T-cell (primary cell): ENCODE measurements at regions not wholly inside any gene's neighbourhood (a gene's known extent, or its start where the extent isn't known, plus 50 kb on each side); places are given as distances from the start of the nearest gene placed in this dataset.

Source experiments
- ATAC-seq, 4 experiments: fragments of 200-7000 bp in 3 of 4; fragments of 150-1000 bp in 1 of 4; cut with Tn5 transposase; replicated peaks in 1 of 4; 1 replicate in 3 of 4; 2 replicates in 1 of 4; pipeline ENCODE4 v1.10.0; 2021; ENCODE audit warnings: moderate library complexity in 3 of 4, mild to moderate bottlenecking in 2 of 4, moderate number of reproducible peaks in 1 of 4
- CTCF ChIA-PET, 2 donors: fragments of 300-600 bp; sonication (Branson Sonifier 250); formaldehyde crosslinking; loops; one replicate each; lab custom pipeline; 2022; ENCODE audit warnings: antibody characterized with exemption in 2 of 2; lab: Charles Lee
- POLR2A ChIA-PET, 2 donors: fragments of 300-600 bp; sonication (Branson Sonifier 250); formaldehyde crosslinking; loops; one replicate each; lab custom pipeline; 2022; ENCODE audit warnings: antibody characterized with exemption in 2 of 2; lab: Charles Lee
- DNase-seq, 35 experiments: peaks; one replicate each; pipeline versions ENCODE4 v3.0.0 to v3.0.0-alpha.2; 2013 to 2023
- H3K27ac ChIP-seq: one replicate; pipeline ENCODE4 v1.5.1; 2013; ENCODE audit warnings: low read length
- H3K27me3 ChIP-seq, 2 experiments: replicated peaks in 1 of 2; 1 replicate in 1 of 2; 2 replicates in 1 of 2; pipeline versions ENCODE4 v1.6.1 to v1.7.0; 2013; ENCODE audit warnings: low read length in 1 of 2, mixed read lengths in 1 of 2; ENCODE audit not compliant: control insufficient read depth in 2 of 2, insufficient read depth in 2 of 2; ENCODE audit errors: extremely low read depth in 1 of 2
- H3K36me3 ChIP-seq, 2 donors: 1 replicate in 1 of 2; 2 replicates in 1 of 2; pipeline versions ENCODE4 v1.6.1 to v1.7.0; 2013; ENCODE audit warnings: low read length in 1 of 2; ENCODE audit not compliant: control insufficient read depth in 2 of 2, insufficient read depth in 1 of 2; ENCODE audit errors: extremely low read depth in 1 of 2
- H3K4me1 ChIP-seq, 2 experiments: 1 replicate in 1 of 2; 2 replicates in 1 of 2; pipeline versions ENCODE4 v1.6.1 to v1.7.0; 2013; ENCODE audit warnings: low read length in 2 of 2, mixed read lengths in 1 of 2; ENCODE audit not compliant: insufficient read depth in 2 of 2, control insufficient read depth in 1 of 2; ENCODE audit errors: extremely low read depth in 1 of 2
- H3K4me3 ChIP-seq, 2 donors: 1 replicate in 1 of 2; 2 replicates in 1 of 2; pipeline versions ENCODE4 v1.5.1 to v1.7.0; 2013; ENCODE audit warnings: mild to moderate bottlenecking in 2 of 2, low read length in 1 of 2, moderate library complexity in 1 of 2; ENCODE audit not compliant: control insufficient read depth in 1 of 2; ENCODE audit errors: extremely low read depth in 1 of 2
- H3K9me3 ChIP-seq: 2 replicates; pipeline ENCODE4 v1.7.0; 2013
- H3K27ac Mint-ChIP-seq, 2 donors: one replicate each; pipeline ENCODE4 v1.8.0; 2020 to 2021; ENCODE audit warnings: mild to moderate bottlenecking in 2 of 2, mixed read lengths in 2 of 2
- H3K27me3 Mint-ChIP-seq, 2 donors: one replicate each; pipeline ENCODE4 v1.8.0; 2021 to 2022; ENCODE audit warnings: mixed read lengths in 2 of 2
- H3K36me3 Mint-ChIP-seq: one replicate; pipeline ENCODE4 v1.8.0; 2021; ENCODE audit warnings: mixed read lengths
- H3K4me1 Mint-ChIP-seq, 3 donors: one replicate each; pipeline ENCODE4 v1.8.0; 2020 to 2022; ENCODE audit warnings: mixed read lengths in 3 of 3, mild to moderate bottlenecking in 1 of 3
- H3K4me3 Mint-ChIP-seq, 3 donors: one replicate each; pipeline ENCODE4 v1.8.0; 2020 to 2022; ENCODE audit warnings: mild to moderate bottlenecking in 3 of 3, mixed read lengths in 3 of 3, moderate library complexity in 3 of 3
- H3K9me3 Mint-ChIP-seq, 3 donors: one replicate each; pipeline ENCODE4 v1.8.0; 2020 to 2022; ENCODE audit warnings: mixed read lengths in 3 of 3
- WGBS: methylation state at CpG from one replicate; pipeline ENCODE4 v1.1.5; 2013; ENCODE audit warnings: missing lambda C conversion rate; ENCODE audit not compliant: insufficient coverage; 5-methylcytosine and 5-hydroxymethylcytosine counted together

DNA sequence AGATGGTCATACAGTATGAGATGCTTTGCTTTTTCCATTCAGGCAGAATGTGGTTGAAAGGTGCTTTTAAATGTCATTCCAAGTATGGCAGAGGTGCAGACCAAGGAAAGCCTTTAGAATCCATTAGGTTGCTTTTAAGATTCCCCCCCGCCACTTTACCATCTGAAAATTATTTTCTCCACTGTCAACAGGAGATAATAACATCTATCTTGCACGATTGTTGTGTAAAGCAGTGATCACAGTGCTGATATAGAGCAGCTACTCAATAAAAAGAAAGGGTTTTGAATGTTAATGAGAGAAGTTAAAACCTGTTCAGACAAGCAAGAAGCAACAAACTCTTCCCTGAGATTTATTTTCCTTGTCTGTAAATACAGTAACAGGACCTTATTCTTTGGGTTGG lies 372.5 kb upstream of the GCFC2 start:
- H3K27ac ChIP-seq, result no peak overlapping the region
- Mint-ChIP-seq H3K9me3 (peaks cover 7 to 20% (median 13%) of the 10 kb centered on the region in 3 donors), H3K27me3 (no peaks in the 10 kb centered on the region), H3K4me1 (no peaks in the 10 kb centered on the region), H3K4me3 (no peak overlapping the region), H3K27ac (no peak overlapping the region), H3K36me3 (no peaks in the 10 kb centered on the region)
- ChIA-PET POLR2A (no interaction called here), CTCF (no interaction called here)
- H3K4me3 ChIP-seq, result no peak overlapping the region
- H3K36me3 ChIP-seq, result no peaks in the 10 kb centered on the region
- no CpG with 5 or more reads among the region's 2 CpGs for WGBS
- DNase-seq, result no peak
- H3K27me3 ChIP-seq, result no peaks in the 10 kb centered on the region
- ATAC-seq, result no peak
- no peaks in the 10 kb centered on the region for H3K9me3 ChIP-seq
- H3K4me1 ChIP-seq, result no peaks in the 10 kb centered on the region

DNA sequence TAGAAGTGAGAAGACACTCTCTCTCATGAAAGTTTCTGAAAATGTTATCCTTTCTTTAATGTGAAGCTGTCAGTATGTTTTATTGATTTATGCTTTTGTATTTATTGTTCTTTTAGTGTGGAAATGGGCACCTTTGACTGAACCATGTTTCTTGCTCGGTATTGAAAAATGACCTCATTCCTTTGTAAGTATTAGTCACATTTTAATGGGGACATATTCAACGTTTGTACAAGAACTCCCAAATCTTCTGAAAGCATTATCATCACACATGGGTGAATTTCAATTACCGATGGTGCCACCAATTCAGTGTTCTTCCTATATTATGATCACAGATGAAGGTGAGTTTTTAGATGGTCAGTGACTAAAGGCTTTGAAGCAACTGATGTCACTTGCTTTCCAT lies 371.8 kb upstream of the GCFC2 start:
- no peaks in the 10 kb centered on the region for H3K27me3 Mint-ChIP-seq
- Histone ChIP-seq H3K4me3 (no peak overlapping the region), H3K27me3 (no peaks in the 10 kb centered on the region), H3K4me1 (no peaks in the 10 kb centered on the region), H3K27ac (no peak overlapping the region), H3K36me3 (no peaks in the 10 kb centered on the region), H3K9me3 (no peaks in the 10 kb centered on the region)
- ATAC-seq (no peak), DNase-seq (no peak)
- no peaks in the 10 kb centered on the region for H3K4me1 Mint-ChIP-seq
- no peak overlapping the region for H3K27ac Mint-ChIP-seq
- H3K9me3 Mint-ChIP-seq, result peaks cover 7 to 16% (median 9%) of the 10 kb centered on the region in 3 donors
- POLR2A ChIA-PET, result no interaction called here
- no peaks in the 10 kb centered on the region for H3K36me3 Mint-ChIP-seq
- WGBS, result 60% methylated on average over 1 of the region's 3 CpGs
- H3K4me3 Mint-ChIP-seq, result no peak overlapping the region
- CTCF ChIA-PET, result no interaction called here

DNA sequence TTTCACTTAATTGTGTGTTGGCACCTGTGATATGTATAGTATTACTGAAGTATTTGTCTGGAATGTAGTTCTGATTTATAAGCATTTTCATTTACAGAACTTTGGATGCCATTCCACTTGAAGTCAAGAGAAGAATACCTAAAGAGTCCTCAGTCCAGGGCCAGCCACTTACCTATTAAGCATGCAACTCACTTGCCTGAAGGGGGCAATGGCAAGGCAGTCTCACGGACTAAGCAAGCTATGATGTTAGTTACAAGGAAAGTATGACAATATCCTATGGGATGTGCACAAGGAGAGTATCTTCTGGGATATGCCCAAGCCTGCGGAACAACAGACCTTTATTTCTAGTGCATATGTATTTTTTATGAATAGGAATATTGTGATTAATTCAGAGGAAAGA lies 369.4 kb upstream of the GCFC2 start:
- no peak for DNase-seq
- ChIA-PET CTCF (no interaction called here), POLR2A (no interaction called here)
- Mint-ChIP-seq H3K36me3 (no peaks in the 10 kb centered on the region), H3K27me3 (no peaks in the 10 kb centered on the region), H3K4me1 (no peaks in the 10 kb centered on the region), H3K4me3 (no peak overlapping the region), H3K27ac (no peak overlapping the region), H3K9me3 (peaks cover 7 to 13% (median 10%) of the 10 kb centered on the region in 3 donors)
- H3K27ac ChIP-seq, result no peak overlapping the region
- no peak for ATAC-seq
- no peaks in the 10 kb centered on the region for H3K9me3 ChIP-seq
- H3K4me3 ChIP-seq, result no peak overlapping the region
- no peaks in the 10 kb centered on the region for H3K27me3 ChIP-seq
- no peaks in the 10 kb centered on the region for H3K36me3 ChIP-seq
- WGBS, result no CpG with 5 or more reads among the region's 2 CpGs
- no peaks in the 10 kb centered on the region for H3K4me1 ChIP-seq

DNA sequence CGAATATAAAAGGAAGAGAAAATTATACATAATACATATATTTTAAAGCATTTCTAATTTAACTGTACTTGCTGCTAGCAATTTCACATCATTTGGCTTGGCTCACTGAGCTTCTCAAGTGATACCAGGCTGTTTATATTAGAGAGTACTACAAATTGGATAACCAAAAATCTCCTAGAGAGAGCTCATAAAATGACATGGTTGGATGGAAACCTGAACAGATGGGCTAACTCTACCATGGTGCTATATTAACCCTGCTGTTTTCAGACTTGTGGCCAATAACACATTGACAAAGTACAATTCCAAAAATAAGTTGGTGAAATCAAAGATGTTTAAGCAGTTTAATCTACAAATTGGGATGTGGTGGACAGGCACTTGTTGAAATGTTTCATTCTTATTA lies 364.4 kb upstream of the GCFC2 start:
- DNase-seq, result no peak
- Histone ChIP-seq H3K4me3 (no peak overlapping the region), H3K36me3 (no peaks in the 10 kb centered on the region), H3K27me3 (no peaks in the 10 kb centered on the region), H3K4me1 (no peaks in the 10 kb centered on the region), H3K9me3 (no peaks in the 10 kb centered on the region), H3K27ac (no peak overlapping the region)
- ChIA-PET CTCF (no interaction called here), POLR2A (no interaction called here)
- ATAC-seq, result no peak
- Mint-ChIP-seq H3K36me3 (no peaks in the 10 kb centered on the region), H3K4me3 (no peak overlapping the region), H3K9me3 (peaks cover 5 to 15% (median 7%) of the 10 kb centered on the region in 3 donors), H3K4me1 (no peaks in the 10 kb centered on the region), H3K27me3 (no peaks in the 10 kb centered on the region), H3K27ac (no peak overlapping the region)
- WGBS, result no CpG with 5 or more reads among the region's 1 CpG

DNA sequence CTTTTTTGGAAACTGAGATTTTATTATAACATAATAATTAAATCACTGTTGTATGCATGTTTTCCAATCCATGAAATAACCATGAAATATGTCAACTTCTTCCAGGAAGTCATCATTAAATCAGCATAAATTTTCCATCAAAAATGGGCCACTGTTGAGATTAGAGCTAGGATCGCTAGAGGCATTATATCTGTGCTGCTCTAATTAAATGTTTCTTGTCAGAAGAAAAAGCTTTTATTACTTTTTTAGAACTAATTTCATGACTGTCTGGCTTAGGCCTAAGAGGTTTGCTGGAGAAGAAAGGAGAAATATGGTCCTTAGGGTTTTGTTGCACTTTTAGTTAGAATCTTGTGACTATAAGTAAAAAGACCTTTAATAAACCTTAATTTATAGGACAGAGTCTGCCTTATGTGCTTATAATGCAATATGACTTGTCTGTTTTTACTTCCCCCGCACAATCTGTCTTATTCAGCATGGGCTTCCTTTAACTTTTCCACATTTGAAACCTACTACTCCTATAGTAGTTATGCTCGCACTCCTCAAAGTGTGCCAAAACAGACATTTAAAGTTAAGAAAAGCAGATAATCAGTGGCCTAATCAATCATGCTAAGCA lies 363.4 kb upstream of the GCFC2 start:
- Mint-ChIP-seq H3K27me3 (no peaks in the 10 kb centered on the region), H3K4me1 (no peaks in the 10 kb centered on the region), H3K4me3 (no peak overlapping the region), H3K9me3 (peaks cover 5 to 17% (median 15%) of the 10 kb centered on the region in 3 donors), H3K27ac (no peak overlapping the region), H3K36me3 (no peaks in the 10 kb centered on the region)
- no peak for ATAC-seq
- CTCF ChIA-PET, result interaction anchor here in 1 of 2 donors (0.6 kb wide), 1 partner anchor 196 kb away, joined by 3 read pairs; no protein-coding TSS in a partner anchor
- H3K9me3 ChIP-seq, result no peaks in the 10 kb centered on the region
- WGBS, result 100% methylated on average over 1 of the region's 3 CpGs
- no peak for DNase-seq
- no peaks in the 10 kb centered on the region for H3K4me1 ChIP-seq
- no peak overlapping the region for H3K4me3 ChIP-seq
- H3K36me3 ChIP-seq, result no peaks in the 10 kb centered on the region
- H3K27me3 ChIP-seq, result no peaks in the 10 kb centered on the region
- POLR2A ChIA-PET, result no interaction called here
- no peak overlapping the region for H3K27ac ChIP-seq

DNA sequence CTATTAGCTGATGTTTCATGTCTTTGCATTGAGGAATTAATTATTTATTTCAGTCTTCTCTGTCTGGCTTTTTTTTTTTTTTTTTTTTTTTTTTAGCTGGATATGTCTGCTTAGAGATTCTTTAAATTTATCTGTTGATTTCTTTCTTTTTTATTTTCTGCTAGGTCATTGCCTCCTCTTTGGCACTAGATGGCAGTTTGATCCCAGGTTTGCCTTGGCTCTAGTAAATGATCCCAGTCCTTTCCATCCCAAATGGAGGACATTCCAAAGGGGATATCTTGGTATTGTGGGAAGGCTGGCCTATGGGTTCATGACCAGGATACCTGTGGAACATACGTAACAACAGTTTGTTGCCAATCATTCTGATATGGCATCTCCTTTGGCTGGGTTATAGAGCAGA lies 339.5 kb upstream of the GCFC2 start:
- Mint-ChIP-seq H3K4me1 (no peaks in the 10 kb centered on the region), H3K9me3 (peaks cover 20 to 34% (median 26%) of the 10 kb centered on the region in 3 donors), H3K4me3 (no peak overlapping the region), H3K27me3 (no peaks in the 10 kb centered on the region), H3K27ac (no peak overlapping the region), H3K36me3 (no peaks in the 10 kb centered on the region)
- no peaks in the 10 kb centered on the region for H3K36me3 ChIP-seq
- no peaks in the 10 kb centered on the region for H3K27me3 ChIP-seq
- POLR2A ChIA-PET, result interaction anchor here in 1 of 2 donors (0.7 kb wide), 1 partner anchor 19 kb away, joined by 22 read pairs; no protein-coding TSS in a partner anchor
- H3K4me1 ChIP-seq, result no peaks in the 10 kb centered on the region
- DNase-seq, result no peak
- no peak overlapping the region for H3K27ac ChIP-seq
- no peaks in the 10 kb centered on the region for H3K9me3 ChIP-seq
- H3K4me3 ChIP-seq, result no peak overlapping the region
- CTCF ChIA-PET, result no interaction called here
- no CpG with 5 or more reads among the region's 1 CpG for WGBS
- ATAC-seq, result no peak

DNA sequence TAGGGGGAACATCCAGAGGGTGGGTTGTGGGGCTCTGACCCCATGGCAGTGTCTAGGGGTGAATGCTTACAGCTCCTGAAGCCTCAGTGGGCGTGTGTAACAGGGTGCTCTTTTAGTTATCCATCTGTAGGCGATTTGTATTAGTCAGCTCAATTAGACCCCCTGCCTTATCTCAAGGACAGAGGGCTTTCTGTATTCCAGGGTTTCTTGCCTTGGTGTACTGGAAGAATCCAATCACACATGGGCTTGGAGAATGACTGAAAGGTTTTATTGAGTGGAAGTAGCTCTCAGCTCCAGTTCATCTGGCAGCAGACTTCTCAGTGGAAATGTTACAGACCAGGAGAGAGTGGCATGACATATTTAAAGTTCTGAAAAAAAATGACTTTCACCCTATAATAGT lies 334.0 kb upstream of the GCFC2 start:
- CTCF ChIA-PET, result no interaction called here
- WGBS, result 33% methylated on average over 1 of the region's 2 CpGs
- no peak overlapping the region for H3K27ac Mint-ChIP-seq

More for the DNA sequence above, 334.0 kb upstream of the GCFC2 start:
- Mint-ChIP-seq H3K27me3 (no peaks in the 10 kb centered on the region), H3K4me3 (no peak overlapping the region), H3K4me1 (no peaks in the 10 kb centered on the region), H3K9me3 (peaks cover 13 to 31% (median 31%) of the 10 kb centered on the region in 3 donors), H3K36me3 (no peaks in the 10 kb centered on the region)
- no peaks in the 10 kb centered on the region for H3K4me1 ChIP-seq
- H3K4me3 ChIP-seq, result no peak overlapping the region
- no peaks in the 10 kb centered on the region for H3K27me3 ChIP-seq
- no peak for DNase-seq
- no peaks in the 10 kb centered on the region for H3K9me3 ChIP-seq
- no peak for ATAC-seq
- no peak overlapping the region for H3K27ac ChIP-seq
- POLR2A ChIA-PET, result no interaction called here
- no peaks in the 10 kb centered on the region for H3K36me3 ChIP-seq
